ENCODE measurements at regions not wholly inside any gene's neighbourhood (a gene's known extent, or its start where the extent isn't known, plus 50 kb on each side); places are given as distances from the start of the nearest gene placed in this dataset.

GRCh38 chr9:27866741-27867140 lies 293.5 kb upstream of the C9orf72 start:
- TF ChIP-seq, protein P1, sequence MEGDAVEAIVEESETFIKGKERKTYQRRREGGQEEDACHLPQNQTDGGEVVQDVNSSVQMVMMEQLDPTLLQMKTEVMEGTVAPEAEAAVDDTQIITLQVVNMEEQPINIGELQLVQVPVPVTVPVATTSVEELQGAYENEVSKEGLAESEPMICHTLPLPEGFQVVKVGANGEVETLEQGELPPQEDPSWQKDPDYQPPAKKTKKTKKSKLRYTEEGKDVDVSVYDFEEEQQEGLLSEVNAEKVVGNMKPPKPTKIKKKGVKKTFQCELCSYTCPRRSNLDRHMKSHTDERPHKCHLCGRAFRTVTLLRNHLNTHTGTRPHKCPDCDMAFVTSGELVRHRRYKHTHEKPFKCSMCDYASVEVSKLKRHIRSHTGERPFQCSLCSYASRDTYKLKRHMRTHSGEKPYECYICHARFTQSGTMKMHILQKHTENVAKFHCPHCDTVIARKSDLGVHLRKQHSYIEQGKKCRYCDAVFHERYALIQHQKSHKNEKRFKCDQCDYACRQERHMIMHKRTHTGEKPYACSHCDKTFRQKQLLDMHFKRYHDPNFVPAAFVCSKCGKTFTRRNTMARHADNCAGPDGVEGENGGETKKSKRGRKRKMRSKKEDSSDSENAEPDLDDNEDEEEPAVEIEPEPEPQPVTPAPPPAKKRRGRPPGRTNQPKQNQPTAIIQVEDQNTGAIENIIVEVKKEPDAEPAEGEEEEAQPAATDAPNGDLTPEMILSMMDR (IDR thresholded peaks at IDR 0.05) = no peak
- TF ChIP-seq POLR2AphosphoS5 (IDR thresholded peaks at IDR 0.05; ENCODE audit: low read depth, low read length) (no peak), REST (IDR thresholded peaks at IDR 0.05; ENCODE audit: insufficient read depth in 1 of 2, low read depth in 2 of 2, low read length in 1 of 2) (no peak)
